ENCODE measurements at regions not wholly inside any gene's neighbourhood (a gene's known extent, or its start where the extent isn't known, plus 50 kb on each side); places are given as distances from the start of the nearest gene placed in this dataset.

- peaks cover 6% of the 10 kb centered on the region for H3K27me3 Mint-ChIP-seq (ENCODE audit: low read depth)
- no peaks in the 10 kb centered on the region for H3K36me3 Mint-ChIP-seq (ENCODE audit: insufficient read depth)
- no peaks in the 10 kb centered on the region for H3K4me1 Mint-ChIP-seq (ENCODE audit: low read depth)
- no peak for ATAC-seq
- H3K4me3 Mint-ChIP-seq = no peak overlapping the region
- DNase-seq = no peak
- no peaks in the 10 kb centered on the region for H3K9me3 Mint-ChIP-seq
Measured at GRCh38 chr10:124214610-124215375, 121.4 kb upstream of the CHST15 start.

GRCh38 chr10:124213899-124214510 is 120.6 kb upstream of the CHST15 start:
- Mint-ChIP-seq H3K36me3 (ENCODE audit: insufficient read depth) (no peaks in the 10 kb centered on the region), H3K27me3 (ENCODE audit: low read depth) (peaks cover 5% of the 10 kb centered on the region), H3K4me3 (no peak overlapping the region), H3K4me1 (ENCODE audit: low read depth) (no peaks in the 10 kb centered on the region), H3K9me3 (no peaks in the 10 kb centered on the region)
- DNase-seq (no peak), ATAC-seq (no peak)

GRCh38 chr10:124213471-124213870 is 120.1 kb upstream of the CHST15 start:
- Mint-ChIP-seq H3K27me3 (ENCODE audit: low read depth) (peaks cover 5% of the 10 kb centered on the region), H3K4me3 (no peak overlapping the region), H3K36me3 (ENCODE audit: insufficient read depth) (no peaks in the 10 kb centered on the region), H3K4me1 (ENCODE audit: low read depth) (no peaks in the 10 kb centered on the region), H3K9me3 (no peaks in the 10 kb centered on the region)
- ATAC-seq (no peak), DNase-seq (no peak)

- DNase-seq = no peak
- H3K27me3 Mint-ChIP-seq (ENCODE audit: low read depth) = peaks cover 5% of the 10 kb centered on the region
- H3K9me3 Mint-ChIP-seq = no peaks in the 10 kb centered on the region
- H3K4me3 Mint-ChIP-seq = no peak overlapping the region
- no peak for ATAC-seq
- H3K4me1 Mint-ChIP-seq (ENCODE audit: low read depth) = no peaks in the 10 kb centered on the region
- H3K36me3 Mint-ChIP-seq (ENCODE audit: insufficient read depth) = no peaks in the 10 kb centered on the region
Measured at GRCh38 chr10:124212702-124213101, 119.3 kb upstream of the CHST15 start.

- Mint-ChIP-seq H3K9me3 (peaks cover 3% of the 10 kb centered on the region), H3K27me3 (ENCODE audit: low read depth) (peaks cover 2% of the 10 kb centered on the region), H3K36me3 (ENCODE audit: insufficient read depth) (no peaks in the 10 kb centered on the region), H3K4me3 (no peak overlapping the region), H3K4me1 (ENCODE audit: low read depth) (no peaks in the 10 kb centered on the region)
- DNase-seq = no peak
- ATAC-seq = no peak
Measured at GRCh38 chr10:124211921-124212320, 118.5 kb upstream of the CHST15 start.

GRCh38 chr10:124210263-124210662 is 116.9 kb upstream of the CHST15 start:
- Mint-ChIP-seq H3K36me3 (ENCODE audit: insufficient read depth) (no peaks in the 10 kb centered on the region), H3K9me3 (peaks cover 3% of the 10 kb centered on the region), H3K4me1 (ENCODE audit: low read depth) (no peaks in the 10 kb centered on the region), H3K27me3 (ENCODE audit: low read depth) (no peaks in the 10 kb centered on the region), H3K4me3 (no peak overlapping the region)
- ATAC-seq (no peak), DNase-seq (no peak)

- Mint-ChIP-seq H3K4me3 (no peak overlapping the region), H3K36me3 (ENCODE audit: insufficient read depth) (no peaks in the 10 kb centered on the region), H3K27me3 (ENCODE audit: low read depth) (peaks cover 2% of the 10 kb centered on the region), H3K9me3 (peaks cover 3% of the 10 kb centered on the region), H3K4me1 (ENCODE audit: low read depth) (no peaks in the 10 kb centered on the region)
- no peak for DNase-seq
- ATAC-seq = no peak
Measured at GRCh38 chr10:124207391-124207790, 114.0 kb upstream of the CHST15 start.

GRCh38 chr10:124206616-124207015 is 113.2 kb upstream of the CHST15 start:
- peaks cover 2% of the 10 kb centered on the region for H3K27me3 Mint-ChIP-seq (ENCODE audit: low read depth)
- no peaks in the 10 kb centered on the region for H3K36me3 Mint-ChIP-seq (ENCODE audit: insufficient read depth)
- DNase-seq (no peak), ATAC-seq (no peak)
- peaks cover 3% of the 10 kb centered on the region for H3K9me3 Mint-ChIP-seq
- no peaks in the 10 kb centered on the region for H3K4me1 Mint-ChIP-seq (ENCODE audit: low read depth)
- H3K4me3 Mint-ChIP-seq = no peak overlapping the region

- Mint-ChIP-seq H3K4me3 (no peak overlapping the region), H3K27me3 (ENCODE audit: low read depth) (peaks cover 2% of the 10 kb centered on the region), H3K36me3 (ENCODE audit: insufficient read depth) (no peaks in the 10 kb centered on the region), H3K4me1 (ENCODE audit: low read depth) (no peaks in the 10 kb centered on the region), H3K9me3 (peaks cover 3% of the 10 kb centered on the region)
- DNase-seq (no peak), ATAC-seq (no peak)
Measured at GRCh38 chr10:124205432-124205831, 112.0 kb upstream of the CHST15 start.

- ATAC-seq (no peak), DNase-seq (no peak)
- H3K4me3 Mint-ChIP-seq = no peak overlapping the region
- no peaks in the 10 kb centered on the region for H3K36me3 Mint-ChIP-seq (ENCODE audit: insufficient read depth)
- peaks cover 3% of the 10 kb centered on the region for H3K9me3 Mint-ChIP-seq
- peaks cover 2% of the 10 kb centered on the region for H3K27me3 Mint-ChIP-seq (ENCODE audit: low read depth)
- H3K4me1 Mint-ChIP-seq (ENCODE audit: low read depth) = no peaks in the 10 kb centered on the region
Measured at GRCh38 chr10:124204726-124205125, 111.3 kb upstream of the CHST15 start.

- DNase-seq = no peak
- Mint-ChIP-seq H3K4me3 (no peak overlapping the region), H3K4me1 (ENCODE audit: low read depth) (no peaks in the 10 kb centered on the region), H3K27me3 (ENCODE audit: low read depth) (peaks cover 10% of the 10 kb centered on the region), H3K9me3 (no peaks in the 10 kb centered on the region), H3K36me3 (ENCODE audit: insufficient read depth) (no peaks in the 10 kb centered on the region)
- no peak for ATAC-seq
Measured at GRCh38 chr10:124200011-124200410, 106.6 kb upstream of the CHST15 start.

- Mint-ChIP-seq H3K27me3 (ENCODE audit: low read depth) (peaks cover 8% of the 10 kb centered on the region), H3K4me3 (no peak overlapping the region), H3K4me1 (ENCODE audit: low read depth) (no peaks in the 10 kb centered on the region), H3K9me3 (no peaks in the 10 kb centered on the region), H3K36me3 (ENCODE audit: insufficient read depth) (no peaks in the 10 kb centered on the region)
- ATAC-seq (no peak), DNase-seq (no peak)
Measured at GRCh38 chr10:124198871-124199270, 105.5 kb upstream of the CHST15 start.

- DNase-seq (no peak), ATAC-seq (no peak)
- no peaks in the 10 kb centered on the region for H3K4me1 Mint-ChIP-seq (ENCODE audit: low read depth)
- no peaks in the 10 kb centered on the region for H3K9me3 Mint-ChIP-seq
- H3K36me3 Mint-ChIP-seq (ENCODE audit: insufficient read depth) = no peaks in the 10 kb centered on the region
- no peak overlapping the region for H3K4me3 Mint-ChIP-seq
- peaks cover 9% of the 10 kb centered on the region for H3K27me3 Mint-ChIP-seq (ENCODE audit: low read depth)
Measured at GRCh38 chr10:124198125-124198501, 104.7 kb upstream of the CHST15 start.

- Mint-ChIP-seq H3K4me3 (no peak overlapping the region), H3K36me3 (ENCODE audit: insufficient read depth) (no peaks in the 10 kb centered on the region), H3K9me3 (no peaks in the 10 kb centered on the region), H3K27me3 (ENCODE audit: low read depth) (peaks cover 13% of the 10 kb centered on the region), H3K4me1 (ENCODE audit: low read depth) (no peaks in the 10 kb centered on the region)
- ATAC-seq (no peak), DNase-seq (no peak)
Measured at GRCh38 chr10:124197371-124198124, 104.2 kb upstream of the CHST15 start.

- Mint-ChIP-seq H3K27me3 (ENCODE audit: low read depth) (peaks cover 19% of the 10 kb centered on the region), H3K4me1 (ENCODE audit: low read depth) (no peaks in the 10 kb centered on the region), H3K4me3 (no peak overlapping the region), H3K9me3 (no peaks in the 10 kb centered on the region), H3K36me3 (ENCODE audit: insufficient read depth) (no peaks in the 10 kb centered on the region)
- ATAC-seq (no peak), DNase-seq (no peak)
Measured at GRCh38 chr10:124196659-124197058, 103.3 kb upstream of the CHST15 start.
